Spleen (tissue), 11 donors: ENCODE measurements at regions not wholly inside any gene's neighbourhood (a gene's known extent, or its start where the extent isn't known, plus 50 kb on each side); places are given as distances from the start of the nearest gene placed in this dataset.

ENCODE experiments used
- DNase-seq: peaks from one replicate; pipeline ENCODE4 v3.0.0-alpha.2; 2020
- H3K27ac ChIP-seq, 8 donors: fragments of 200-600 bp; sonication (generic) in 7 of 8; 1 replicate in 4 of 8; 2 replicates in 4 of 8; pipeline versions ENCODE4 v1.5.0 to v1.8.0; 2016 to 2021; ENCODE audit warnings: inconsistent platforms in 4 of 8, mild to moderate bottlenecking in 4 of 8, moderate library complexity in 1 of 8
- H3K27me3 ChIP-seq, 7 donors: fragments of 200-600 bp; sonication (generic) in 6 of 7; replicated peaks in 1 of 7; 1 replicate in 4 of 7; 2 replicates in 3 of 7; pipeline versions ENCODE4 v1.5.0 to v1.8.0; 2016 to 2021; ENCODE audit warnings: inconsistent platforms in 3 of 7, mild to moderate bottlenecking in 1 of 7
- H3K36me3 ChIP-seq, 6 donors: fragments of 200-600 bp; sonication (generic) in 5 of 6; 1 replicate in 4 of 6; 2 replicates in 2 of 6; pipeline versions ENCODE4 v1.5.0 to v1.8.0; 2016 to 2021; ENCODE audit warnings: inconsistent platforms in 2 of 6
- H3K4me1 ChIP-seq, 6 donors: fragments of 200-600 bp; sonication (generic) in 5 of 6; 1 replicate in 3 of 6; 2 replicates in 3 of 6; pipeline versions ENCODE4 v1.5.0 to v1.8.0; 2016 to 2021; ENCODE audit warnings: inconsistent platforms in 3 of 6
- H3K4me3 ChIP-seq, 8 donors: fragments of 200-600 bp; sonication (generic) in 7 of 8; 1 replicate in 4 of 8; 2 replicates in 4 of 8; pipeline versions ENCODE4 v1.5.0 to v1.8.0; 2016 to 2021; ENCODE audit warnings: inconsistent platforms in 4 of 8, mild to moderate bottlenecking in 4 of 8, moderate library complexity in 2 of 8
- H3K9me3 ChIP-seq, 8 donors: fragments of 200-600 bp; sonication (generic) in 7 of 8; 1 replicate in 4 of 8; 2 replicates in 4 of 8; pipeline versions ENCODE4 v1.5.0 to v1.8.0; 2016 to 2021; ENCODE audit warnings: inconsistent platforms in 4 of 8
- POLR2A ChIP-seq, 3 donors: fragments of 450-650 bp; IDR thresholded peaks; one replicate each; pipeline ENCODE4 v1.5.1; 2017; ENCODE audit warnings: antibody characterized with exemption in 3 of 3, mild to moderate bottlenecking in 1 of 3
- POLR2AphosphoS5 ChIP-seq, 3 donors: sonication (generic); formaldehyde crosslinking; IDR thresholded peaks; one replicate each; pipeline ENCODE4 v1.5.1; 2017; ENCODE audit warnings: antibody characterized with exemption in 3 of 3
- WGBS, 5 donors: extraction: QIAGEN DNeasy Blood & Tissue Kit in 3 of 5; methylation state at CpG; one replicate each; pipeline versions ENCODE4 v1.1.5 to v1.1.7; 2013 to 2018; 5-methylcytosine and 5-hydroxymethylcytosine counted together
- intact Hi-C: fragments of 100-400 bp; cut with DNase I; formaldehyde crosslinking; loops from one replicate; pipeline ENCODE4 v1.15.0; 2023; ENCODE audit warnings: low total_unique reads
- TF ChIP-seq, protein P1 (sequence below), 11 experiments: fragments of 200-600 bp in 7 of 11; fragments of 450-650 bp in 4 of 11; sonication (generic) in 4 of 11; IDR thresholded peaks in 8 of 11; conservative IDR thresholded peaks in 3 of 11; 1 replicate in 7 of 11; 2 replicates in 4 of 11; pipeline versions ENCODE4 v1.4.0 to v1.8.0; 2016 to 2021; ENCODE audit warnings: antibody characterized with exemption in 11 of 11, inconsistent platforms in 4 of 11, mild to moderate bottlenecking in 1 of 11
- donor health status: healthy with polysubstance abuse.
- donor health status: DM: no; HTN: no; CAD: no; lungs with moderate emphysema.
- donor health status: DM: no; HTN: no; CAD: no.
- donor health status: Bipolar disorder and iron deficiency.
- donor health status: healthy.
- donor health status: DM: no; HTN: no; CAD: no.
- donor health status: DM: yes; HTN: yes; CAD: no.

DNA sequence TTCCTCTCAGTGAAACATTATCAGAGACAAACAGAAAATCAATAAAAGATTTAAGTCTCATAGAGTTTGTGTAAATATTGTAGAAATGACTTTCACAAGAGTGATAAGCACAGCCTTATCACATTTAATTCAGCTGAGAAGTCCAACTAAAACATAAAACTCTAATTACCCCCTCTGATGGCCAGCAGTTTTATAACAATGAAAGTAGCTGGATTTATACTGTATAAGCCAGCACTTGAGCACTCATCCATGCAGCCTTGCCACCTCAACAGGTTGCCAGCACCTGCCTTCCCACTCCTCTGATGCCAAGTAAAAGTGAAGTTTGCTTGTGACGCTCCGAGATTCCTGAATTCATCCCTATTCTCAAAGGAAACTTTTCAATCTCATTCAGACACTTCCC is 103.0 kb upstream of the STK39 start:
- intact Hi-C loops = no loop called here
- no peak for DNase-seq

DNA sequence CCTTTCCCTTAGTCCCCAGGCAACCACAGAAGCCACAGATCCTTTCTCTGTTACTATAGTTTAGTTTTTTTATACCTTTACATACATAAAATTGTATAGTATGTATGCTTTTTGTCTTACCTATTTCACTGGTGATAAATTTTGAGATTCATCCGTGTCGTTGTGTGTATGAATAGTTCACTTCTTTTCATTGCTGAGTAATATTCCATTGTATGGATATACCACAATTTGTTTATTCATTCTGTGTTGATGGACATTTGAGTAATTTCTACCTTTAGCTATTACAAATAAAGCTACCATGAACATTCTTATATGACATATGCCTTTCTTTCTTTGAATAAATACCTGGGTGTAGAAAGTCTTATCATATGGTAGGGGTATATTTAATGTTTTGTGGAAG is 102.8 kb upstream of the CERS6 start:
- no peaks in the 10 kb centered on the region for H3K4me1 ChIP-seq
- peaks cover 0 to 7% (median 0%) of the 10 kb centered on the region in 7 donors for H3K27me3 ChIP-seq
- peaks cover 0 to 9% (median 0%) of the 10 kb centered on the region in 8 donors for H3K9me3 ChIP-seq
- intact Hi-C loops = no loop called here
- no peak for DNase-seq
- no peak overlapping the region for H3K27ac ChIP-seq
- no peaks in the 10 kb centered on the region for H3K36me3 ChIP-seq
- no peak for TF ChIP-seq POLR2A (IDR thresholded peaks at IDR 0.05)
- TF ChIP-seq POLR2AphosphoS5 (IDR thresholded peaks at IDR 0.05) = no peak
- TF ChIP-seq, protein P1, sequence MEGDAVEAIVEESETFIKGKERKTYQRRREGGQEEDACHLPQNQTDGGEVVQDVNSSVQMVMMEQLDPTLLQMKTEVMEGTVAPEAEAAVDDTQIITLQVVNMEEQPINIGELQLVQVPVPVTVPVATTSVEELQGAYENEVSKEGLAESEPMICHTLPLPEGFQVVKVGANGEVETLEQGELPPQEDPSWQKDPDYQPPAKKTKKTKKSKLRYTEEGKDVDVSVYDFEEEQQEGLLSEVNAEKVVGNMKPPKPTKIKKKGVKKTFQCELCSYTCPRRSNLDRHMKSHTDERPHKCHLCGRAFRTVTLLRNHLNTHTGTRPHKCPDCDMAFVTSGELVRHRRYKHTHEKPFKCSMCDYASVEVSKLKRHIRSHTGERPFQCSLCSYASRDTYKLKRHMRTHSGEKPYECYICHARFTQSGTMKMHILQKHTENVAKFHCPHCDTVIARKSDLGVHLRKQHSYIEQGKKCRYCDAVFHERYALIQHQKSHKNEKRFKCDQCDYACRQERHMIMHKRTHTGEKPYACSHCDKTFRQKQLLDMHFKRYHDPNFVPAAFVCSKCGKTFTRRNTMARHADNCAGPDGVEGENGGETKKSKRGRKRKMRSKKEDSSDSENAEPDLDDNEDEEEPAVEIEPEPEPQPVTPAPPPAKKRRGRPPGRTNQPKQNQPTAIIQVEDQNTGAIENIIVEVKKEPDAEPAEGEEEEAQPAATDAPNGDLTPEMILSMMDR (IDR thresholded peaks at IDR 0.05 in 8 of 11, conservative IDR thresholded peaks at IDR 0.05 in 3 of 11) = no peak
- no peak overlapping the region for H3K4me3 ChIP-seq
- whole genome bisulfite sequencing, 5 donors = 60 to 90% (median 70%) methylated on average over 2 of the region's 2 CpGs

More for the DNA sequence above, 103.0 kb upstream of the STK39 start:
- TF ChIP-seq POLR2AphosphoS5 (IDR thresholded peaks at IDR 0.05) (no peak), POLR2A (IDR thresholded peaks at IDR 0.05) (no peak)
- TF ChIP-seq, protein P1 (IDR thresholded peaks at IDR 0.05 in 8 of 11, conservative IDR thresholded peaks at IDR 0.05 in 3 of 11) = no peak
- WGBS, 5 donors = 90 to 100% (median 98%) methylated on average over 2 of the region's 2 CpGs
- Histone ChIP-seq H3K9me3 (peaks cover 0 to 9% (median 0%) of the 10 kb centered on the region in 8 donors), H3K4me1 (peaks cover 0 to 20% (median 5%) of the 10 kb centered on the region in 6 donors), H3K4me3 (no peak overlapping the region), H3K27me3 (peaks cover 0 to 11% (median 0%) of the 10 kb centered on the region in 7 donors), H3K27ac (no peak overlapping the region), H3K36me3 (no peaks in the 10 kb centered on the region)

DNA sequence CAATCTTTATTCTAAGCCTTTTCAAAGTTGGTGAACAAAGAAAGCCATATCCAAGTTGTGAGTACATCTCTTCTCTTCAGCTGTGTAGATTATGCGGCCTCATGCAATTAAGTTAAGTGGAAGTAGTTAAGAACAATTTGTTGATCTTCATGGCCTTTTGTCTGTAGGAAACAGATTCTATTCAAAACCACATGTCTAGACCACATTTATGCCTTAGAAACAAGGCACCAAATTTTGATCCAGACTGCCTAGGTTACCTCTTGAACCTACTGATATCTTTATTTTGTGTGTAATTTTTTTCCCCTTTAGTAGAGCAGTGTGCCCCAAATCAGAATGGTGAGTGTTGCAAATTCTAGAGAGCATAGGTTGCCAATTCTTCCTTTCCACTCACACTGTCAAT is 101.6 kb upstream of the CERS6 start:
- 42 to 69% (median 66%) methylated on average over 1 of the region's 1 CpG for WGBS, 5 donors
- no peaks in the 10 kb centered on the region for H3K36me3 ChIP-seq
- no peak for DNase-seq
- H3K27ac ChIP-seq = no peak overlapping the region
- no peaks in the 10 kb centered on the region for H3K27me3 ChIP-seq
- H3K4me3 ChIP-seq = no peak overlapping the region
- intact Hi-C loops = no loop called here
- no peaks in the 10 kb centered on the region for H3K4me1 ChIP-seq
- H3K9me3 ChIP-seq = peaks cover 0 to 9% (median 0%) of the 10 kb centered on the region in 8 donors
- TF ChIP-seq, protein P1 (IDR thresholded peaks at IDR 0.05 in 8 of 11, conservative IDR thresholded peaks at IDR 0.05 in 3 of 11) = no peak
- no peak for TF ChIP-seq POLR2AphosphoS5 (IDR thresholded peaks at IDR 0.05)
- no peak for TF ChIP-seq POLR2A (IDR thresholded peaks at IDR 0.05)

DNA sequence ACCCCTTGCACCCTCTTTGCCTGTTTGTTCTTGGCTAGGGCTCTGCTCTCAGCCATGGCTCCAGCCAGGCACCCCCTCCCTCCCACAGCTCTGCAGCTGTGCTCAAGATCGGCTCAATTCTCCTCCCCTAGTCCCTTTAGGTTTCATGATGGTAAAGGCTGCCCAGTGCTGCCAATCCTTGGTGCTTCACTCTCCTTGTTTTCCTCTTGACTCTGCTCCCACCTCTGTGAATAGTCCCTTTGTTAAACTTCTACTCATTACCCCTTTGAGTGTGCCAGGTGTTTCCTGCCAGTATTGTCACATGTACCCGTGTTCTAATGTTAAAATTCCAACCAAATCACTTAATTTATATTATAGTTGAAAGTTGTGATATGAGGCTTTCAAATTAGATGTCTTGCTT is 101.0 kb upstream of the CERS6 start:
- Histone ChIP-seq H3K4me1 (no peaks in the 10 kb centered on the region), H3K4me3 (no peak overlapping the region), H3K9me3 (peaks cover 0 to 9% (median 0%) of the 10 kb centered on the region in 8 donors), H3K27me3 (no peaks in the 10 kb centered on the region), H3K36me3 (no peaks in the 10 kb centered on the region), H3K27ac (no peak overlapping the region)
- WGBS, 5 donors = 38 to 57% (median 48%) methylated on average over 2 of the region's 2 CpGs
- DNase-seq = no peak
- intact Hi-C loops = no loop called here
- TF ChIP-seq POLR2A (IDR thresholded peaks at IDR 0.05) (no peak), POLR2AphosphoS5 (IDR thresholded peaks at IDR 0.05) (no peak)
- TF ChIP-seq, protein P1 (IDR thresholded peaks at IDR 0.05 in 8 of 11, conservative IDR thresholded peaks at IDR 0.05 in 3 of 11) = no peak
